ENCODE measurements at regions not wholly inside any gene's neighbourhood (a gene's known extent, or its start where the extent isn't known, plus 50 kb on each side); places are given as distances from the start of the nearest gene placed in this dataset.

GRCh38 chr4:24032371-24032989, 142.6 kb upstream of the PPARGC1A start (continued):
- no peak for TF ChIP-seq POU6F1 (CRISPR knock-in tag; IDR thresholded peaks at IDR 0.05; ENCODE audit: borderline replicate concordance, low read depth)
- TF ChIP-seq PPARA (CRISPR knock-in tag; IDR thresholded peaks at IDR 0.05; ENCODE audit: borderline replicate concordance), result no peak
- no peak for TF ChIP-seq ZNF565 (CRISPR knock-in tag; conservative IDR thresholded peaks at IDR 0.05; ENCODE audit: low read depth)
- TF ChIP-seq CSRNP3 (CRISPR knock-in tag; IDR thresholded peaks at IDR 0.05), result no peak
- no peak for TF ChIP-seq RARB (CRISPR knock-in tag; IDR thresholded peaks at IDR 0.05)
- TF ChIP-seq BACH2 (CRISPR knock-in tag; IDR thresholded peaks at IDR 0.05; ENCODE audit: borderline replicate concordance), result no peak
- no peak for TF ChIP-seq TCF4 (CRISPR knock-in tag; IDR thresholded peaks at IDR 0.05; ENCODE audit: borderline replicate concordance)
- TF ChIP-seq ZNF70 (CRISPR knock-in tag; IDR thresholded peaks at IDR 0.05), result no peak
- no peak for TF ChIP-seq CSDC2 (CRISPR knock-in tag; IDR thresholded peaks at IDR 0.05)
- no peak for TF ChIP-seq ARNTL (CRISPR knock-in tag; IDR thresholded peaks at IDR 0.05; ENCODE audit: borderline replicate concordance, low read depth)

- ATAC-seq, result no peak
- no peak for TF ChIP-seq CSRNP3 (CRISPR knock-in tag; IDR thresholded peaks at IDR 0.05)
- TF ChIP-seq ZNF565 (CRISPR knock-in tag; conservative IDR thresholded peaks at IDR 0.05; ENCODE audit: low read depth), result no peak
- TF ChIP-seq CREB5 (CRISPR knock-in tag; IDR thresholded peaks at IDR 0.05; ENCODE audit: low read depth), result no peak
- no peak for TF ChIP-seq POU6F1 (CRISPR knock-in tag; IDR thresholded peaks at IDR 0.05; ENCODE audit: borderline replicate concordance, low read depth)
- no peak for TF ChIP-seq ZFP3 (CRISPR knock-in tag; IDR thresholded peaks at IDR 0.05)
- no peak for TF ChIP-seq SNAI2 (CRISPR knock-in tag; IDR thresholded peaks at IDR 0.05)
- TF ChIP-seq TOX (CRISPR knock-in tag; IDR thresholded peaks at IDR 0.05; ENCODE audit: borderline replicate concordance), result no peak
- no peak for TF ChIP-seq ZNF70 (CRISPR knock-in tag; IDR thresholded peaks at IDR 0.05)
Measured at GRCh38 chr4:24026596-24026995, 136.7 kb upstream of the PPARGC1A start.

- ATAC-seq, result no peak
- TF ChIP-seq BACH2 (CRISPR knock-in tag; IDR thresholded peaks at IDR 0.05; ENCODE audit: borderline replicate concordance) (no peak), ISL1 (CRISPR knock-in tag; IDR thresholded peaks at IDR 0.05) (no peak), ZFP3 (CRISPR knock-in tag; IDR thresholded peaks at IDR 0.05) (no peak), ESRRG (CRISPR knock-in tag; IDR thresholded peaks at IDR 0.05) (no peak), TSHZ2 (CRISPR knock-in tag; IDR thresholded peaks at IDR 0.05) (no peak)
Measured at GRCh38 chr4:24024605-24025004, 134.8 kb upstream of the PPARGC1A start.
